Bronchial epithelial cell (primary cell): ENCODE measurements at regions not wholly inside any gene's neighbourhood (a gene's known extent, or its start where the extent isn't known, plus 50 kb on each side); places are given as distances from the start of the nearest gene placed in this dataset.

Experiments used
- DNase-seq: peaks from one replicate; pipeline ENCODE4 v3.0.0-alpha.2; 2010; ENCODE audit warnings: low read depth
- FAIRE-seq: peaks from 2 replicates; lab custom pipeline; 2011; peaks lifted over from hg19 to GRCh38; lab: Jason Lieb, UNC
- H3K27me3 ChIP-seq: 2 replicates; pipeline ENCODE4 v1.5.1; 2011; ENCODE audit warnings: low read length; ENCODE audit not compliant: control insufficient read depth, insufficient read depth
- H3K36me3 ChIP-seq: 2 replicates; pipeline ENCODE4 v1.5.1; 2011; ENCODE audit warnings: low read length; ENCODE audit not compliant: control insufficient read depth, insufficient read depth
- H3K4me3 ChIP-seq: 2 replicates; pipeline ENCODE4 v1.5.1; 2011; ENCODE audit warnings: mild to moderate bottlenecking, low read depth, low read length, control low read depth
- TF ChIP-seq, protein P1 (sequence below): IDR thresholded peaks from 2 replicates; pipeline ENCODE4 v1.5.1; 2011; ENCODE audit warnings: mild to moderate bottlenecking, moderate library complexity, low read length, control low read depth, inconsistent platforms; ENCODE audit not compliant: insufficient read depth, severe bottlenecking

DNA sequence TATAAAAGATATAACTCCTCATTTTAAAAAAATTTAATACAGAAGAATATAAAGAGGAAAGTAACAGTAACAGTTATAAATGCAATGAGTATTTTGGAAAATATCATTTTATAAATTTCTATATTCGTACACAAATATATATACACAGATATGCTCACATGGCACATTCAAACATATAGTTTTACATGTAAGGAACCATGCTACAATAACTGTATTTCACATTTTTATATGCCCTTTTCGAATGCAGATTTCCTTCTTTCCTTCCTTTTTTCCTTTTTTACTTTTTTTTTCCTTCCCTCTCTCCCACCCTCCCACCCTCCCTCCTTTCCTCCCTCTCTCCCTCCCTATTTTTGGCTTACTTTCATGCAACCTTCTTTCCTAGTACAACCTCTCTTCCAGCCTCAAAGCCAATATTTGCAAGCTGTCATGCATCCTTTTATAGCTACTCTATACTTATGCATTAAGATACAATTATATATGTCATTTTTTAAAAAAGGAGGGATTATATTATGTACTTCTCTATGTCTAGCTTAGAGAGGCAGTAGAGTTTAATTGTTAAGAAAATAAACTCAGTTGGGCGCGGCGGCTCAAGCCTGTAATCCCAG lies 830.5 kb downstream of the IGSF11 start:
- Histone ChIP-seq H3K36me3 (no peaks in the 10 kb centered on the region), H3K4me3 (no peak overlapping the region), H3K27me3 (no peaks in the 10 kb centered on the region)
- FAIRE-seq = no peak
- TF ChIP-seq, protein P1, sequence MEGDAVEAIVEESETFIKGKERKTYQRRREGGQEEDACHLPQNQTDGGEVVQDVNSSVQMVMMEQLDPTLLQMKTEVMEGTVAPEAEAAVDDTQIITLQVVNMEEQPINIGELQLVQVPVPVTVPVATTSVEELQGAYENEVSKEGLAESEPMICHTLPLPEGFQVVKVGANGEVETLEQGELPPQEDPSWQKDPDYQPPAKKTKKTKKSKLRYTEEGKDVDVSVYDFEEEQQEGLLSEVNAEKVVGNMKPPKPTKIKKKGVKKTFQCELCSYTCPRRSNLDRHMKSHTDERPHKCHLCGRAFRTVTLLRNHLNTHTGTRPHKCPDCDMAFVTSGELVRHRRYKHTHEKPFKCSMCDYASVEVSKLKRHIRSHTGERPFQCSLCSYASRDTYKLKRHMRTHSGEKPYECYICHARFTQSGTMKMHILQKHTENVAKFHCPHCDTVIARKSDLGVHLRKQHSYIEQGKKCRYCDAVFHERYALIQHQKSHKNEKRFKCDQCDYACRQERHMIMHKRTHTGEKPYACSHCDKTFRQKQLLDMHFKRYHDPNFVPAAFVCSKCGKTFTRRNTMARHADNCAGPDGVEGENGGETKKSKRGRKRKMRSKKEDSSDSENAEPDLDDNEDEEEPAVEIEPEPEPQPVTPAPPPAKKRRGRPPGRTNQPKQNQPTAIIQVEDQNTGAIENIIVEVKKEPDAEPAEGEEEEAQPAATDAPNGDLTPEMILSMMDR = no peak
- no peak for DNase-seq

DNA sequence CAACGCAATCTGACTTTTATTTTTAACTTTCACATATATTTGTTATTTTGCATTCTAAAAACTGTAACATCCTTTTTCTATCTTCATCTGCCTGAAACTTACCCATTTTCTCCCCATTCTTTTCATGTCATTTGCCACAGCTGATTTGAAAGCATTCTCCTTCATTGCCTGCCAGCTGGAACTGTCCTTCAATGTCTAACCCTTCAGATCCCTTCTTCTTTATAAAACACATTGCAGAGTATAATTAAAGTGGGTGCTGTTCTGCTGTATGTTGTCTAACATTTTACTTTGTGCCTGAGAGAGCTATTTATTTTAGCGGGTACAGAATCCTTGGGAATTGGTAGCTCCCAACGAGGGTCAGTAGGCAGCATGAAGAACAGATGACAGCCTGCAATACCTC lies 827.4 kb downstream of the IGSF11 start:
- no peak overlapping the region for H3K4me3 ChIP-seq
- H3K36me3 ChIP-seq = no peaks in the 10 kb centered on the region
- TF ChIP-seq, protein P1 = no peak
- no peak for DNase-seq
- FAIRE-seq = no peak
- H3K27me3 ChIP-seq = no peaks in the 10 kb centered on the region

DNA sequence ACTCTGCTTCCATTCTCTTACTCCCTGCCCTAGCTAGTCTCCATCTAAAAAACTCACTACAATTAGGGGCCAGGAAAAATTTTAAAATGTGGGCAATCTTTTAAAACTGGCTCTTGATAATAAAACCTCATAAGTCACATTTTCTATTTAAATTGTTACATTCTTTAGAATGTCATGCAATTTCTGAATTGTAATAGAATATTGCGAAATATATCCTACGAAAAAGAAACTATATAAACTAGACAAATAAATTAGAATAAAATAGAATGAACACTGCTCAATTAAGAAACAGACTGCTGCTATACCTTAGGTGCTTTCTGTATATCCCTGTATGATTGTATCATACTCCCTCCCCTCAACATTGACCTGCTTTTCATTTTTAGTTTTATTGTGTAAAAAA lies 826.0 kb downstream of the IGSF11 start:
- Histone ChIP-seq H3K36me3 (no peaks in the 10 kb centered on the region), H3K27me3 (no peaks in the 10 kb centered on the region), H3K4me3 (no peak overlapping the region)
- DNase-seq = no peak
- FAIRE-seq = no peak
- TF ChIP-seq, protein P1 = no peak

DNA sequence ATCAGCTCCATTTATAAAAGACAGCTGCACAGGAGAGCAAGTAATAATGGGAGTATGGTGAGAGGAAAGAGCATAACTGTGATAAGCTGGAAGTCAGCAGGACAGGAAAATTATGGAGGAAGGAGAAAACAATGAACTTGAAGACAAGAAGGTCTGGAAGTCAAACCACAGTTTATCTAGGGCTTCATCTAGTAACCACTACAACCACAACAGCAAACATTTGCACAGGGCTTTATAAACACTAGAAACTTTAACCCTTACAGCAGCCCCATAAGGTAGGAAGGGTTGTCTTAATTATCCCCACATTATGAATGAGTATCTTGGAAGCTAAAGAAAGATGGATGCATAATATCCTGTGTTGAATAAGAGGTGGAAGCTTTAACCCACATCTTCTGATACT lies 820.8 kb downstream of the IGSF11 start:
- no peaks in the 10 kb centered on the region for H3K36me3 ChIP-seq
- no peak overlapping the region for H3K4me3 ChIP-seq
- TF ChIP-seq, protein P1 = no peak
- H3K27me3 ChIP-seq = no peaks in the 10 kb centered on the region
- DNase-seq (no peak), FAIRE-seq (no peak)

DNA sequence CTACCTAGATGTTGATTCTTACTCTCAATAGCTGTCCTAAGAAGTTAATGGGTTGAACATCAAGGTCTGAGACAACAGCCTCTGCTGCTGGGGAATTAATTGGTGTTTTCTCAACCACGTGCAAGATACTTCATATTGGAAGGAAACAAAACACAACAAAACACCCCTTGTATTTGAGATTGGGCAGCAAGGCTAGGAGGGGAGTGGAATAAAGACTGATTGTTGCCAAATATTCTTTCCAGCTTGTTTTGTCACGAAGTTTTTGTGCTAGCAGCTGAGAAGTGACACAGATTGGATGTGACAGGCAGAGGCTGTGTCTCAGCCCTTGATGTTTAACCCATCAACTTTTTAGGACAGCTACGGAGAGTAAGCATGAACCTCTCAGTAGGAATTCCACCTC lies 808.4 kb downstream of the IGSF11 start:
- no peak for FAIRE-seq

More for the DNA sequence above, 808.4 kb downstream of the IGSF11 start:
- no peak overlapping the region for H3K4me3 ChIP-seq
- H3K36me3 ChIP-seq = no peaks in the 10 kb centered on the region
- no peaks in the 10 kb centered on the region for H3K27me3 ChIP-seq
- no peak for DNase-seq
- TF ChIP-seq, protein P1 = no peak
